ENCODE measurements at regions not wholly inside any gene's neighbourhood (a gene's known extent, or its start where the extent isn't known, plus 50 kb on each side); places are given as distances from the start of the nearest gene placed in this dataset.
"Not testable (repeated sequence)": the region's sequence is repeated elsewhere in the genome, so short reads cannot be mapped to it uniquely, and the experiment has no call there.

DNA sequence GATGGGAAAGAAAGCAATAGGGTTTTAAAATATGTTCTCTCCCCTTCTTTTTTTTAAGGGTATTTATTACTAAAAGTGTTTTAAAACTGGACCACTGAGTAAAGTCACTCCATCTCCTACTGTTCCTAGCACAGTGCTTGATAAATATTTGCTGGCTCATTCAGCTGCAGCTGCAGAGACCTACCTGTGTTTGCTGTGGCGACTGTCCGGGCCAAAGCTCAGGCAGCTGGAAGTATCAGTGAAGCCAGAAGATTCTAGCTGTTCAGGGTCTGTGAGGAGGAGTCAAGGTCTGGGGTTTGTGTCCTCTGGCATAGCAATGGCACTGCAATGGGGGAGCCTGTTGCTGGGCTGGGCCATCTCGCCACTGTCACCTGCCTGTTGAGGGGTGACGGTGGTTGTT lies 109.9 kb downstream of the RPLP1 start:
- TF ChIP-seq, protein P1, sequence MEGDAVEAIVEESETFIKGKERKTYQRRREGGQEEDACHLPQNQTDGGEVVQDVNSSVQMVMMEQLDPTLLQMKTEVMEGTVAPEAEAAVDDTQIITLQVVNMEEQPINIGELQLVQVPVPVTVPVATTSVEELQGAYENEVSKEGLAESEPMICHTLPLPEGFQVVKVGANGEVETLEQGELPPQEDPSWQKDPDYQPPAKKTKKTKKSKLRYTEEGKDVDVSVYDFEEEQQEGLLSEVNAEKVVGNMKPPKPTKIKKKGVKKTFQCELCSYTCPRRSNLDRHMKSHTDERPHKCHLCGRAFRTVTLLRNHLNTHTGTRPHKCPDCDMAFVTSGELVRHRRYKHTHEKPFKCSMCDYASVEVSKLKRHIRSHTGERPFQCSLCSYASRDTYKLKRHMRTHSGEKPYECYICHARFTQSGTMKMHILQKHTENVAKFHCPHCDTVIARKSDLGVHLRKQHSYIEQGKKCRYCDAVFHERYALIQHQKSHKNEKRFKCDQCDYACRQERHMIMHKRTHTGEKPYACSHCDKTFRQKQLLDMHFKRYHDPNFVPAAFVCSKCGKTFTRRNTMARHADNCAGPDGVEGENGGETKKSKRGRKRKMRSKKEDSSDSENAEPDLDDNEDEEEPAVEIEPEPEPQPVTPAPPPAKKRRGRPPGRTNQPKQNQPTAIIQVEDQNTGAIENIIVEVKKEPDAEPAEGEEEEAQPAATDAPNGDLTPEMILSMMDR (IDR thresholded peaks at IDR 0.05; ENCODE audit: control extremely low read depth, extremely low read depth, low read depth, missing control alignments) = no peak
- ChIA-PET POLR2A (no interaction called here), CTCF (interaction anchor here (1.3 to 1.4 kb wide), 2 partner anchors 15 to 35 kb away, joined by 3 read pairs; no protein-coding TSS in a partner anchor)
- DNase-seq (ENCODE audit: extremely low spot score) = no peak

DNA sequence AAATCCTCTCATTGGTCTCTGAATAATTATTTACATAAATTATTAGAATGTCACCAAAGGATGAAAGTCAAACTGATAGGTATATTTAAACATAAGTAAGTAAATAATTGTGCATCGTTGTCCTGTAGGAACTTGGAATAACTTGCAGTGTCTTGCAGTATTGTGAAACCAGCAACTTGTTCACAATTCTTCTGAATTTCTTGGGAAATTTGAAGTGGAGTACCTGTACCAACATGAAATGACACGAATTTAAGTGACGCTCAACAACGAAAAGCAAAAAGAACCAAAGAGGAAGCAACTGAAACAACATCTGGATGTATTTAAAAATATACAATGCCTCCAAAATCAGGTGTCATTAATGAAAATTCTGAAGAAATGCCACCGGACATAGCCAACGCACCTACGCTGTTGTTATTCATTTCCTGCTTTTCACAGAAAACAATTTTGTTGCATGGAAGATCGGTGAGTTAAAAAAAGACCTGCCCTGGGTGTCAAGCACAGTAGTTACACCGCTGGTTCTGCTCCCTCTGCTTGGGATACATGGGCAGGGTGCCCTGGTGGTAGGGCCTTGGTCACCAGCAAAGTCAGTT lies 112.5 kb downstream of the RPLP1 start:
- ChIA-PET CTCF (no interaction called here), POLR2A (no interaction called here)
- TF ChIP-seq, protein P1 (IDR thresholded peaks at IDR 0.05; ENCODE audit: control extremely low read depth, extremely low read depth, low read depth, missing control alignments) = no peak
- no peak for DNase-seq (ENCODE audit: extremely low spot score)

DNA sequence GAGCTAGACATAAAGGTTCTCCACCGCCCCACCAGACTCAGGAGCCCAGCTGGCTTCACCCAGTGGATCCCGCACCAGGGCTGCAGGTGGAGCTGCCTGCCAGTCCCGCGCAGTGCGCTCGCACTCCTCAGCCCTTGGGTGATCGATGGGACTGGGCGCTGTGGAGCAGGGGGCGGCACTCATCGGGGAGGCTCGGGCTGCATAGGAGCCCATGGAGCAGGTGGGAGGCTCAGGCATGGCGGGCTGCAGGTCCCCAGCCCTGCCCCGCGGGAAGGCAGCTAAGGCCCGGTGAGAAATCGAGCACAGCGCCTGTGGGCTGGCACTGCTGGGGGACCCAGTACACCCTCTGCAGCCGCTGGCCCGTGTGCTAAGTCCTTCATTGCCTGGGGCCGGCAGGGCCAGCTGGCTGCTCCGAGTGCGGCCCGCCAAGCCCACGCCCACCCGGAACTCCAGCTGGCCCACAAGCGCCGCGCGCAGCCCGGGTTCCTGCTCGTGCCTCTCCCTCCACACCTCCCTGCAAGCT lies 114.7 kb downstream of the RPLP1 start:
- DNase-seq (ENCODE audit: extremely low spot score); POLR2A ChIA-PET: not testable (repeated sequence)
- CTCF ChIA-PET = interaction anchor here (1.5 kb wide), 1 partner anchor 9 kb away, joined by 3 read pairs; no protein-coding TSS in a partner anchor

GRCh38 chr15:69568173-69569009 lies 115.8 kb downstream of the RPLP1 start:
- TF ChIP-seq, protein P1 (IDR thresholded peaks at IDR 0.05; ENCODE audit: control extremely low read depth, extremely low read depth, low read depth, missing control alignments) = no peak
- POLR2A ChIA-PET = no interaction called here
- CTCF ChIA-PET = no interaction called here
- no peak for DNase-seq (ENCODE audit: extremely low spot score)

- no peak for DNase-seq (ENCODE audit: extremely low spot score)
- ChIA-PET POLR2A (no interaction called here), CTCF (no interaction called here)
- TF ChIP-seq, protein P1 (IDR thresholded peaks at IDR 0.05; ENCODE audit: control extremely low read depth, extremely low read depth, low read depth, missing control alignments) = no peak
Observed at GRCh38 chr15:69570454-69570853, 117.8 kb downstream of the RPLP1 start.

DNA sequence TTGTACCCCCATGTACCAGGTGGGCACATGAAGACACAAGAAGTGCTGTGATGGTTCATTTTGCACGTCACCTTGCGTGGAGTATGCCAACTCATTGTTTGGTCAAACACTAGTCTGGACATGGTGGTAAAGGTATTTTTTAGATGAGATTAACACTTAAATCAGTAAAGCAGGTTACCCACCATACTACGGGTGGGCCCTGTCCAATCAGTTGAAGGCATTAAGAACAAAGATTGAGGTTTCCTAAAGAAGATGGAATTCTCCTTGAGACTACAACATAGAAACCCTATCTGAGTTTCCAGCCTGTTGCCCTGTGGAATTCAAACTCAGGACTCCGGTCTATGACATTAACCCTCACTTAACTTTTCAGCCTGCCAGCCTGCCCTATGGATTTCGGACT lies 118.4 kb downstream of the RPLP1 start:
- POLR2A ChIA-PET = no interaction called here
- TF ChIP-seq, protein P1 (IDR thresholded peaks at IDR 0.05; ENCODE audit: control extremely low read depth, extremely low read depth, low read depth, missing control alignments) = no peak
- CTCF ChIA-PET = no interaction called here
- no peak for DNase-seq (ENCODE audit: extremely low spot score)

- DNase-seq (ENCODE audit: extremely low spot score); POLR2A ChIA-PET: not testable (repeated sequence)
- CTCF ChIA-PET = interaction anchor here (1.0 kb wide), 1 partner anchor 17 kb away, joined by 3 read pairs; no protein-coding TSS in a partner anchor
Observed at GRCh38 chr15:69573278-69573677, 120.7 kb downstream of the RPLP1 start.

Data from GM10248 (cell line).